ENCODE measurements at regions not wholly inside any gene's neighbourhood (a gene's known extent, or its start where the extent isn't known, plus 50 kb on each side); places are given as distances from the start of the nearest gene placed in this dataset.

GRCh38 chr5:175129619-175130018 lies 314.4 kb downstream of the DRD1 start:
- no peaks in the 10 kb centered on the region for H3K4me1 ChIP-seq (ENCODE audit: control insufficient read depth in 1 of 2, insufficient read depth in 2 of 2, low read depth in 1 of 2, low read length in 1 of 2)
- DNase-seq: no peak
- no peaks in the 10 kb centered on the region for H3K79me2 ChIP-seq (ENCODE audit: insufficient read depth)
- no peaks in the 10 kb centered on the region for H3K27me3 ChIP-seq (ENCODE audit: insufficient read depth)
- H3K36me3 ChIP-seq (replicated peaks in 1 of 2; ENCODE audit: control insufficient read depth in 1 of 2, insufficient read depth in 2 of 2, low read length in 1 of 2): no peaks in the 10 kb centered on the region
- CTCF ChIA-PET: no interaction called here
- H3K9me3 ChIP-seq: no peaks in the 10 kb centered on the region
- no peak overlapping the region for H3K27ac ChIP-seq (ENCODE audit: low read depth in 2 of 2, low read length in 1 of 2)
- H3K4me2 ChIP-seq: no peak overlapping the region
- no peaks in the 10 kb centered on the region for H3F3A ChIP-seq (replicated peaks; ENCODE audit: insufficient read depth)
- H2AFZ ChIP-seq (ENCODE audit: low read depth): no peak overlapping the region
- TF ChIP-seq EP300 (IDR thresholded peaks at IDR 0.05; ENCODE audit: borderline replicate concordance in 1 of 2, low read depth in 1 of 2, low read length in 1 of 2) (no peak), USF1 (IDR thresholded peaks at IDR 0.05; ENCODE audit: borderline replicate concordance, low read depth) (no peak), ELF1 (IDR thresholded peaks at IDR 0.05) (no peak), POLR2AphosphoS5 (IDR thresholded peaks at IDR 0.05; ENCODE audit: low read depth, low read length) (no peak), MEF2A (IDR thresholded peaks at IDR 0.05; ENCODE audit: borderline replicate concordance, low read depth) (no peak), YY1 (IDR thresholded peaks at IDR 0.05; ENCODE audit: low read depth) (no peak), ZBTB33 (IDR thresholded peaks at IDR 0.05; ENCODE audit: borderline replicate concordance, low read depth) (no peak), EZH2phosphoT487 (IDR thresholded peaks at IDR 0.05; ENCODE audit: borderline replicate concordance, low read depth) (no peak), MXI1 (IDR thresholded peaks at IDR 0.05; ENCODE audit: low read depth, low read length) (no peak), GABPA (IDR thresholded peaks at IDR 0.05; ENCODE audit: low read depth) (no peak), IRF3 (IDR thresholded peaks at IDR 0.05; ENCODE audit: low read depth, low read length) (no peak), JUND (IDR thresholded peaks at IDR 0.05) (no peak), GATA2 (CRISPR knock-in tag; IDR thresholded peaks at IDR 0.05) (no peak), PBX3 (IDR thresholded peaks at IDR 0.05) (no peak), SIN3A (IDR thresholded peaks at IDR 0.05; ENCODE audit: borderline replicate concordance, low read depth, low read length) (no peak), CHD2 (IDR thresholded peaks at IDR 0.05; ENCODE audit: low read length, partially characterized antibody) (no peak)
- TF ChIP-seq, protein P1, sequence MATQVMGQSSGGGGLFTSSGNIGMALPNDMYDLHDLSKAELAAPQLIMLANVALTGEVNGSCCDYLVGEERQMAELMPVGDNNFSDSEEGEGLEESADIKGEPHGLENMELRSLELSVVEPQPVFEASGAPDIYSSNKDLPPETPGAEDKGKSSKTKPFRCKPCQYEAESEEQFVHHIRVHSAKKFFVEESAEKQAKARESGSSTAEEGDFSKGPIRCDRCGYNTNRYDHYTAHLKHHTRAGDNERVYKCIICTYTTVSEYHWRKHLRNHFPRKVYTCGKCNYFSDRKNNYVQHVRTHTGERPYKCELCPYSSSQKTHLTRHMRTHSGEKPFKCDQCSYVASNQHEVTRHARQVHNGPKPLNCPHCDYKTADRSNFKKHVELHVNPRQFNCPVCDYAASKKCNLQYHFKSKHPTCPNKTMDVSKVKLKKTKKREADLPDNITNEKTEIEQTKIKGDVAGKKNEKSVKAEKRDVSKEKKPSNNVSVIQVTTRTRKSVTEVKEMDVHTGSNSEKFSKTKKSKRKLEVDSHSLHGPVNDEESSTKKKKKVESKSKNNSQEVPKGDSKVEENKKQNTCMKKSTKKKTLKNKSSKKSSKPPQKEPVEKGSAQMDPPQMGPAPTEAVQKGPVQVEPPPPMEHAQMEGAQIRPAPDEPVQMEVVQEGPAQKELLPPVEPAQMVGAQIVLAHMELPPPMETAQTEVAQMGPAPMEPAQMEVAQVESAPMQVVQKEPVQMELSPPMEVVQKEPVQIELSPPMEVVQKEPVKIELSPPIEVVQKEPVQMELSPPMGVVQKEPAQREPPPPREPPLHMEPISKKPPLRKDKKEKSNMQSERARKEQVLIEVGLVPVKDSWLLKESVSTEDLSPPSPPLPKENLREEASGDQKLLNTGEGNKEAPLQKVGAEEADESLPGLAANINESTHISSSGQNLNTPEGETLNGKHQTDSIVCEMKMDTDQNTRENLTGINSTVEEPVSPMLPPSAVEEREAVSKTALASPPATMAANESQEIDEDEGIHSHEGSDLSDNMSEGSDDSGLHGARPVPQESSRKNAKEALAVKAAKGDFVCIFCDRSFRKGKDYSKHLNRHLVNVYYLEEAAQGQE (IDR thresholded peaks at IDR 0.05; ENCODE audit: low read depth, low read length): no peak
- TF ChIP-seq, protein P2, sequence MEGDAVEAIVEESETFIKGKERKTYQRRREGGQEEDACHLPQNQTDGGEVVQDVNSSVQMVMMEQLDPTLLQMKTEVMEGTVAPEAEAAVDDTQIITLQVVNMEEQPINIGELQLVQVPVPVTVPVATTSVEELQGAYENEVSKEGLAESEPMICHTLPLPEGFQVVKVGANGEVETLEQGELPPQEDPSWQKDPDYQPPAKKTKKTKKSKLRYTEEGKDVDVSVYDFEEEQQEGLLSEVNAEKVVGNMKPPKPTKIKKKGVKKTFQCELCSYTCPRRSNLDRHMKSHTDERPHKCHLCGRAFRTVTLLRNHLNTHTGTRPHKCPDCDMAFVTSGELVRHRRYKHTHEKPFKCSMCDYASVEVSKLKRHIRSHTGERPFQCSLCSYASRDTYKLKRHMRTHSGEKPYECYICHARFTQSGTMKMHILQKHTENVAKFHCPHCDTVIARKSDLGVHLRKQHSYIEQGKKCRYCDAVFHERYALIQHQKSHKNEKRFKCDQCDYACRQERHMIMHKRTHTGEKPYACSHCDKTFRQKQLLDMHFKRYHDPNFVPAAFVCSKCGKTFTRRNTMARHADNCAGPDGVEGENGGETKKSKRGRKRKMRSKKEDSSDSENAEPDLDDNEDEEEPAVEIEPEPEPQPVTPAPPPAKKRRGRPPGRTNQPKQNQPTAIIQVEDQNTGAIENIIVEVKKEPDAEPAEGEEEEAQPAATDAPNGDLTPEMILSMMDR (IDR thresholded peaks at IDR 0.05): no peak
- no peak overlapping the region for H3K9ac ChIP-seq
- POLR2A ChIA-PET: no interaction called here
- 32% methylated on average over 4 of the region's 4 CpGs for WGBS (ENCODE audit: low lambda C conversion rate)
- no peak overlapping the region for H3K4me3 ChIP-seq (ENCODE audit: low read depth in 2 of 2, low read length in 1 of 2)
- H3K9me2 ChIP-seq: no peaks in the 10 kb centered on the region; the same call in 1 of the 2 replicates
- H4K20me1 ChIP-seq (ENCODE audit: insufficient read depth): no peaks in the 10 kb centered on the region

Data from SK-N-SH (cell line).